AG09309 (cell line): ENCODE measurements at regions not wholly inside any gene's neighbourhood (a gene's known extent, or its start where the extent isn't known, plus 50 kb on each side); places are given as distances from the start of the nearest gene placed in this dataset.
A peak's percentile ranks its signal among the peaks of the same experiment; 100 is the strongest.

Source experiments
- DNase-seq: peaks from one replicate; pipeline ENCODE4 v3.0.0-alpha.2; 2010; ENCODE audit warnings: low read depth
- H3K4me3 ChIP-seq: 2 replicates; pipeline ENCODE4 v1.5.1; 2011; ENCODE audit warnings: mild to moderate bottlenecking, low read depth, low read length, moderate library complexity; ENCODE audit not compliant: control insufficient read depth
- CTCF ChIP-seq: IDR thresholded peaks from 2 replicates; pipeline ENCODE4 v1.5.1; 2011; ENCODE audit warnings: mild to moderate bottlenecking, low read depth, low read length, inconsistent platforms; ENCODE audit not compliant: insufficient read depth, control insufficient read depth; ENCODE audit errors: missing control alignments

DNA sequence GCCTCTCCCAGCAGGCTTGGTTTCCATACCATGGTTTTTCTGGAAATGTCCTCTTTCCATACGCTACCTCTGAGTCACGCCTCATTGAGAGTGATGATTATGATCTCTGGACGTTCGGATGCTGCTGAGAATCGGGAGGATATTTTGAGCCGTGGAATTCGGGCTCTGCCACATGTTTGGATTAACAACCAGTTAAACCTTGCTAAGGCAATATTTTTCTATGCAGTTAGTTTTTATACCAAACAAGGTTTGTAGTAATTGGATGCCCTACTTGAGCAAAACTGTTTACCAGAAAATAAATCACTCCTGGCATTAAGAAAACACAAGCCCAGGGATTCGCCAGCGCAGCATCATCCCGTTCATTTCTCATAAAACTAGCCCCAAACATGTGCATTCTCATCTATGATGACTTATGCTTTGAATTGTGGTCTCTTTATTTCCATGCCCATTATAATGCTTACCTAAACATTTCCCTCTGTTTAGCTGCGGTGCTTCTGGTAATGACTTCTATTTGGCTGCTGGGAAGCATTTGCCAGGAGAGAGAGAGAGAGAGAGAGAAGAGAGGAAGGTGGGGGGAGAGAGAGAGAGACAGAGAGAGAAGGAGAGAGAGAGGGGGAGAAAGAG is 198.9 kb downstream of the CLIC5 start:
- DNase-seq, result peak; percentile 61
- H3K4me3 ChIP-seq, result no peak overlapping the region; the same call in 1 of the 2 replicates
- no peak for TF ChIP-seq CTCF

DNA sequence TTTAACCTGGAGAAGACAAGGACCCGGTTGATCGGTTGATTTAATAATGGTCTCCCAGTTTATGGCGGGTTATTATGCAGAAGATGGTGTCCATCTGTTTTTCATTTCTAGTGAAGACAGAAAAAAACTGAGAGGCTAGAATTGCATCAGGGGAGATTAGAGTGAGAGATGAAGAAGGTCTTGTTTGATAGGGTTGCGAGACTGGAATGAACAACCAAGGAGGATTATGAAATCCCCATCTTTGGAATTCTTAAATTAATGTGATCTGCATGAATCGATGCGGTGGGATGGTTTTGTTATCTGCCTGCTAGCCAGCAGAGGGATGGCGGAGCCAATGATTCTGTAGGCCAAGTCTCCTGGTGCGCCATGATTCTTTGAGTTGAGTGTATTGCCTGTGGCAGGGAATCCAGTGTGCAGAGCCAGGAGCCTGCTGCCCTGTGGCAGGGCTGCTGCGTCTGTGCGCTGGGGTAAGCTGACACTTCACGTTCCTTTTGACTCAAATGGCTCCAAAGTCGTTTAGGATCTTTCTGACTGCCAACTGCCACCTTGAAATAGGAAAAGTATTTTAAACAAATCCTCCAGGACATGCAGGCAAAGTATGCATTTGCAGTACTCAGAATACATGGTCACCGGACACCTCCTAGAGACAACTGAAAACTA is 200.1 kb downstream of the CLIC5 start:
- no peak for TF ChIP-seq CTCF
- DNase-seq, result no peak
- H3K4me3 ChIP-seq, result no peak overlapping the region

DNA sequence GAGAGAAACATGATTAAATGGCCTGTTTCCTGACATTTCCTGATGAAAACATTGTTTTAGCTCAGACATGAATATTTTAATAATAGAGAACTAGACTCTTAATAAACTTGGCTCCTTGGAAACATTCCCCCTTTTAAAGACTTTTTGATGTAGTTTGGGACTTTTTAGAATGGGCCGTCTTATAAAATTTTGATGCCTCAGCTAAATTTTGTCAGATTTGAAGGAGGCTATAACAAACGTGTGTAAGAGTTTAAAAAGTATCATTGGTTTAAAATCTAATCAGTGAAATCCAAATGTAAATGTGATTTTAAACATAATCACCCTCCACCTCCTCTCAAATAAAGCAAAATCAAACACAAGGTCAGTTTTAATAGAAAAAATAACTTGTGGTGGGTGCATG is 200.9 kb downstream of the CLIC5 start:
- no peak overlapping the region for H3K4me3 ChIP-seq
- no peak for TF ChIP-seq CTCF

DNA sequence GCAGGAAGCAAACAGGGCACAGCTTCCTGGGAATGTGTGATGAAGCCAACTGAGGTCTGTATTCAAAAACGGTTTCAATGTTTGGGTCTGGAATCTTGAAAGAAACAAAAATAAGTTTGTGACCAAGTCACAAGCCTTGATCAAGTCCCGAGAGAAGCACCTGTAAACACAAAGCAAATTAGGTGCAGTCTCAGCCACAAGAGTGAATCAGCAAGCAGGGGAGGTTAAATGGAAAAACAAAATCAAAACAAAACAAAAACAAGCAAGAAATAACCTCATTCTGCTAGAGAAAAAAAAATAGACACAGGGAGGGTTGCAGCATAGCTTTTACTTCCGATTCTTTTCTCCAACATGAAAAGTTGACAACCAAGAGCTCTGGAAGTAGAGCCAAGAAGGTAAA is 201.7 kb downstream of the CLIC5 start:
- no peak for DNase-seq
- no peak overlapping the region for H3K4me3 ChIP-seq
- no peak for TF ChIP-seq CTCF

More for the DNA sequence above, 200.9 kb downstream of the CLIC5 start:
- DNase-seq, result no peak

- no peak for DNase-seq
- TF ChIP-seq CTCF, result no peak
- H3K4me3 ChIP-seq, result no peak overlapping the region
These were observed 202.7 kb downstream of the CLIC5 start for GRCh38 chr6:45812922-45813321.

GRCh38 chr6:45808917-45809316 is 206.7 kb downstream of the CLIC5 start:
- DNase-seq, result no peak
- no peak overlapping the region for H3K4me3 ChIP-seq
- no peak for TF ChIP-seq CTCF
